Glomerular visceral epithelial cell (primary cell): ENCODE measurements at regions not wholly inside any gene's neighbourhood (a gene's known extent, or its start where the extent isn't known, plus 50 kb on each side); places are given as distances from the start of the nearest gene placed in this dataset.
A peak's percentile ranks its signal among the peaks of the same experiment; 100 is the strongest.
"Not testable (repeated sequence)": the region's sequence is repeated elsewhere in the genome, so short reads cannot be mapped to it uniquely, and the experiment has no call there.

Experiments
- DNase-seq: peaks from one replicate; pipeline ENCODE4 v3.0.0-alpha.2; 2016; ENCODE audit errors: extremely low spot score

DNA sequence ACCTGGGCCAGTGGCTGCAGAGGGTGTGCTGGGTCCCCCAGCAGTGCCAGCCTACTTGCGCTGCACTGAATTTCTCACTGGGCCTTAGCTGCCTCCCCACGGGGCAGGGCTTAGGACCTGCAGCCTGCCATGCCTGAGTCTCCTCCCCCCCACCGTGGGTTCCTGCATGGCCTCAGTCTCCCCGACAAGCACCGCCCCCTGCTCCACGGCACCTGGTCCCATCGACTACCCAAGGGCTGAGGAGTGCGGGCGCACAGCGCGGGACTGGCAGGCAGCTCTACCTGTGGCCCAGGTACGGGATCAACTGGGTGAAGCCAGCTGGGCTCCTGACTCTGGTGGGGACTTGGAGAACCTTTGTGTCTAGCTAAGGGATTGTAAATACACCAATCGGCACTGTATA lies 1143.6 kb downstream of the OTOL1 start:
- not testable (repeated sequence) for DNase-seq

GRCh38 chr3:162641317-162641716 lies 1144.7 kb downstream of the OTOL1 start:
- DNase-seq: no peak

GRCh38 chr3:162641907-162642306 lies 1145.3 kb downstream of the OTOL1 start:
- DNase-seq: no peak

DNA sequence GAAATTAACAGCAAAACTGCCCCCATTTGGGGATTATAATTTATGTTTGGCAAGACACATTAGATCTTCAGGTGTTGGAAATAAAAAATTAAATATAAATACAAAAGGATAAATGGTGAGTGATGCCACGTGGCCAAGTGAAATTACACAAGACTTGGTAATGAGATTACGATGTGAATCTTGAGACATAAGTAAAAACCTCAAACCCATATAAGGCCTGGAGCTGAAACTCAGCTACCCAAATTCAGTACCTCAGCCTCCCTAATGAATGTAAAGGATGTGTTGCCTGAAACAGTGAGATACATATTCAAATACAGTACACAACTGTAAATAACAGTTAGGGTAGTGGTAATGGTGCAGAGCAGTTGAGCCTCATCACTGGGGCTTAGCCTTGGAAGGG lies 1146.6 kb downstream of the OTOL1 start:
- DNase-seq: no peak

GRCh38 chr3:162647321-162647720 lies 1150.7 kb downstream of the OTOL1 start:
- DNase-seq: no peak

DNA sequence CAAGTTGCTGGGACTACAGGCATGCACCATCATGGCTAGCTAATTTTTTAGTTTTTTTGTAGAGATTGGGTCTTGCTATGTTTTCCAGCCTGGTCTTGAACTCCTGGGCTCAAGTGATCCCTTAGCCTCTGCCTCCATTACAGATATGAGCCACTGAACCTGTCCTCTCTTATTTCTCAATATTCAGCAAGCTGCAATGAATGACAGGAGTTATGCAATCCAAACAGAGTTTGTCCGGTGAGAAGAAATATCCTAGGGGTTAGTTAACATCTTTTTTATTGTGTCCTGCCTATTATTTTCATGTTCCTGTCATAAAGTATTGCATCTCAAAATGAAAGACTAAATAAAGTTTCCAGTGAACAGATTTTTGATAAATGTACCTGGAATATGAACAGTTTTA lies 1161.4 kb downstream of the OTOL1 start:
- no peak for DNase-seq

- DNase-seq: no peak
These were observed 1169.2 kb downstream of the OTOL1 start for GRCh38 chr3:162665684-162666391.

- no peak for DNase-seq
These were observed 1170.2 kb downstream of the OTOL1 start for GRCh38 chr3:162666835-162667234.

DNA sequence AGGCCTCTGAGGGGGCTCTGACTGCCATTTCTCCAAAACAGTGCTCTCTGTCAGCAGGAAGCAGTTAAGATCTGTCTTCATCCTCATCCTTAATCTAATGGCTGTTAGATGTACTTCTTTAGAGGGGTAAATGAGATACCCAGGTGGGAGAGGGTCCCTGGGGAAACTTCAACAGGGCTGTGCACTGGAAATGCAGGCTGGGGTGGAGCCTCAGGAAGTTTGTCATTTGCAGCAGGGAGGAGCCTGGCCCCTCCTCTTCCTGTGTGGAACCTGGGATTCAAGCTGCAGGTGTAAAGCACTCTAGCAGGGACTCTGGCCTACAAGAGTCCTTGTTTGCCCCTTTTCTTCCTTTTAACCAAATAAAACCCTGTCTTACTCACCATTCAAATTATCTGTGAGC lies 1173.6 kb downstream of the OTOL1 start:
- DNase-seq: no peak

DNA sequence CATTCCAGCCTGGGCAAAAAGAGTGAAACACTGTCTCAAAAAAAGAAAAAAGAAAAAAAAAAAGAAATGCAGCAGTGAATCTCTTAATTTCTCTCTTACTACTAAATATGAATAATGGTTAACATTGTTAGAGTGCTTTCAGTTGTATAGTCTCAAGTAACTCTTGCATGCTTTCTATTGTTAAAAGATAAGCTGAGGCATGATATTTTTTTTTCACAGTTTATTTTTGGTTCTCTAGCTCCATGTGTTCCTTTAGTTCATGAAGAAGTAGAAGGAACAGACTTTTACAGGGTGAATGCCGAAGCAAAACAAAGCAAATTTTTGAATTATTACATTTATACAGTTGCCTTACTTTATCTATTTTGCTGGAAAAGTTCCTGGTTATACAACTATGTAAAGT lies 1180.9 kb downstream of the OTOL1 start:
- no peak for DNase-seq

GRCh38 chr3:162678941-162679340 lies 1182.3 kb downstream of the OTOL1 start:
- DNase-seq: no peak

- DNase-seq: no peak
These were observed 1187.7 kb downstream of the OTOL1 start for GRCh38 chr3:162684260-162684659.

GRCh38 chr3:162699291-162699690 lies 1202.7 kb downstream of the OTOL1 start:
- no peak for DNase-seq

DNA sequence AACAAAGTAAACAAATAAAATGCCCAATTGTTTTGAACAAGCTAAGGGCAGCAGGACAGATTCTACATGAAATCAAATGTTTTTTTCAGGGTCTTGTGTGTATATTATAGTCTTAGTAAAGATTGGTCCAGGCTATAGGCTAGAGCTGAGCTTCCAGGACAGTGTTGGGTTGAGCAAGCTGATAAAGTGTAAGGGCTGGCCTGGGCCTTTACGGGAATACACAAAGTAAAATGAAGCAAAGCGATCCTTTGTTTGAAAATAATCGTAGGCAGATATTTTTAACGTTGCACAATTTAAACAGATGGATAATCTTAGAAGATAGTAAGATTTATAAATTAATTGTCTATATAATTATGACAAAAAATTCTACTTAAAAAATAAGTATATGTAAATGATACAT lies 1204.6 kb downstream of the OTOL1 start:
- DNase-seq: no peak

- no peak for DNase-seq
These were observed 1206.3 kb downstream of the OTOL1 start for GRCh38 chr3:162702768-162703385.

DNA sequence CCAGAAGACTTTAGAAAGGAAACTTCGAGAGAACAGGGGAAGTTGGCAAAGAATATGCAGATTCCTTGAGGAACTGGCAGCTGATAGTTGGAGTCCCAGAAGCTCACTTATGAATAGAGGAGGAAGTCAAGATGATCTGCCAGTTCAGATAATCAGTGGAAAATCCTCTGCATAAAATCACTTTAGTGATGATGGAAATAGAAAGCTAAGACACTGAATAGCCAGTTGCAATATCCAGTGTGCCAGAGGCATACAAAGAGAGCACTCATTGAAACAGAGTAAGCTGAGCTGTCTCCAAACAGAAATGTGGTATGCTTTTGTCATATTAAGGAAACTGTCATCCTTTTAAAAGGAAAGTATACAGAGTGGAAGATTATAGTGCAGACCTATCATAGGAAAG lies 1207.6 kb downstream of the OTOL1 start:
- DNase-seq: no peak

DNA sequence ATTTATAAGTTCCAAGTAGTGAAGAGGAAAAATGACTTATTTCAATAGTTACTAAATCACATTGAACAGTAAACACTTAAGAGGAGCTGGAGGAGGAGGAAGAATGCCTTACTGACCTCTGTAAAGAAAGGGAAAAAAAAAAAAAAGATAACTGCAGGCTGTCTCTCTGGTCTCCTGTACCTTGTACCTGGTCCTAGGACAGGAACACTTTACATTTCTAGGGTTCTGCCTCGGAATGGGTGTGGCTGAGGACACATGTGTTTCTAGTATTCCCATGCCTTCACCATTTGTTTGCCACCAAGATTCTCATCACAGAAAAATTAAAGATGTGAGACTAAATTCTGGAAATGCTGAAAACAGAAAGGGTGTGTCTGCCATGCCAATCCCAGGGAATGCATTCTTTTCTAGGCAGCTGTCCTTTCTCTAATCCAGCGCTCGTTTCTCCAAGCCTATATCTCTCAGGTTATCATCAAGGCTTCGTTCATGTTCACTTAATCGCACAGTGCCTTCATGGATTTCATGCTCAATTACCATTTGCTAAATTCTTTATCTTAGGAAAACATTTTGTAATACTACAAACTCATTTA lies 1208.3 kb downstream of the OTOL1 start:
- no peak for DNase-seq

GRCh38 chr3:162708394-162708793 lies 1211.8 kb downstream of the OTOL1 start:
- DNase-seq: not testable (repeated sequence)

- DNase-seq: peak; percentile 64
These were observed 1212.5 kb downstream of the OTOL1 start for GRCh38 chr3:162708942-162709706.

GRCh38 chr3:162710332-162711112 lies 1213.9 kb downstream of the OTOL1 start:
- DNase-seq: no peak

DNA sequence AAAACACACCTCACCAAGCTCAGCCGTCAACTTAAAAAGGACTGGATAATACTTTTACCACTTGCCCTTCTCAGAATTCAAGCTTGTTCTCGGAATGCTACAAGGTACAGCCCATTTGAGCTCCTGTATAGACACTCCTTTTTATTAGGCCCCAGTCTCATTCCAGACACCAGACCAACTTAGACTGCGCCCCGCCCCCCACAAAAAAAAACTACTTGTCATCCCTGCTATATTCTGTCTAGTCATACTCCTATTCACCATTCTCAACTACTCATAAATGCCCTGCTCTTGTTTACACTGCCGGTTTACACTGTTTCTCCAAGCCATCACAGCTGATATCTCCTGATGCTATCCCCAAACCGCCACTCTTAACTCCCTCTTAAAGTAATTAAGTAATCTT lies 1220.5 kb downstream of the OTOL1 start:
- DNase-seq: not testable (repeated sequence)

DNA sequence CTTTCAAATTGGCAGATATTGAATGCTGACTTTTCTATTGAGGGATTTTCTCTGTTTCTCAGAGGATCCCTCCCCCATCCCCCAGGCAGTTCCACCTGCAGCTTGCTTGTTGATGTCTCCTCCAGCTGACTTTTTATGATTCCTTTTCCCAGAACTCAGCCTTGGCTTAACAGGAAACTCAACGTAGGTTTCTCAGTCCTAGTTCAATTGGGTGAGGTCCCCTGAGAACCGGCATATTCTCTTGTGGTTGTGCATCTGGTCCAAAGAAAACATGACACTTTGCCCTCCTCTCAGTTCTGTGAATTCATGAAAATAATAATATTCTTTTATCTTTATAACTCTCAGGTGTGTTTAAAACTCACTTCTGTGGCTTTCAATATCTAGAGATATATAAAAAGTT lies 1222.1 kb downstream of the OTOL1 start:
- DNase-seq: no peak
